ENCODE measurements at regions not wholly inside any gene's neighbourhood (a gene's known extent, or its start where the extent isn't known, plus 50 kb on each side); places are given as distances from the start of the nearest gene placed in this dataset.
"Not testable (repeated sequence)": the region's sequence is repeated elsewhere in the genome, so short reads cannot be mapped to it uniquely, and the experiment has no call there.

DNA sequence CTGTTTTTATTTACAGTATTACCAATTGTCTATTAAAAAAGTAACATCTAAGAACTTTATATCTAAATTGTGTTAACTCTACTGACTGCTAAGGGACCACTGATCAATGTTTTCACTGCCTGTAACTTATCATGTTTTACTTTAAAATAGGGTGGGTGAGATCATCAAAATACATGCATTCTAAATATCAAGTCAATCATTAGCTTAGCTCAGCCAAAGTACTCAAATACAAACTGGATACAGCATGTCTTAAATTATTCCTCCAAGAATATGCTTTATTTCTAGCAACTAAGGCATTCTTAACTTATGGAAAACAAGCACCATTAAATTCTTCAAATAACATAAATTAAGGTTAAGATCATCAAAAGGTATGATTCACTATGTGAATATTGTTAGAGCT lies 638.7 kb upstream of the RGS18 start:
- H3K4me3 ChIP-seq (ENCODE audit: severe bottlenecking): no peak overlapping the region
- H3K36me3 ChIP-seq (ENCODE audit: low read depth): no peaks in the 10 kb centered on the region
- ATAC-seq (ENCODE audit: low read depth): no peak
- DNase-seq (ENCODE audit: low spot score): no peak
- no peaks in the 10 kb centered on the region for H3K9me3 ChIP-seq (ENCODE audit: severe bottlenecking)
- peaks cover 17% of the 10 kb centered on the region for H3K27me3 ChIP-seq (ENCODE audit: insufficient read depth, poor library complexity, severe bottlenecking)
- no peaks in the 10 kb centered on the region for H3K4me1 ChIP-seq (ENCODE audit: insufficient read depth, poor library complexity, severe bottlenecking)
- H3K27ac ChIP-seq (ENCODE audit: poor library complexity, severe bottlenecking): no peak overlapping the region
- TF ChIP-seq, protein P1, sequence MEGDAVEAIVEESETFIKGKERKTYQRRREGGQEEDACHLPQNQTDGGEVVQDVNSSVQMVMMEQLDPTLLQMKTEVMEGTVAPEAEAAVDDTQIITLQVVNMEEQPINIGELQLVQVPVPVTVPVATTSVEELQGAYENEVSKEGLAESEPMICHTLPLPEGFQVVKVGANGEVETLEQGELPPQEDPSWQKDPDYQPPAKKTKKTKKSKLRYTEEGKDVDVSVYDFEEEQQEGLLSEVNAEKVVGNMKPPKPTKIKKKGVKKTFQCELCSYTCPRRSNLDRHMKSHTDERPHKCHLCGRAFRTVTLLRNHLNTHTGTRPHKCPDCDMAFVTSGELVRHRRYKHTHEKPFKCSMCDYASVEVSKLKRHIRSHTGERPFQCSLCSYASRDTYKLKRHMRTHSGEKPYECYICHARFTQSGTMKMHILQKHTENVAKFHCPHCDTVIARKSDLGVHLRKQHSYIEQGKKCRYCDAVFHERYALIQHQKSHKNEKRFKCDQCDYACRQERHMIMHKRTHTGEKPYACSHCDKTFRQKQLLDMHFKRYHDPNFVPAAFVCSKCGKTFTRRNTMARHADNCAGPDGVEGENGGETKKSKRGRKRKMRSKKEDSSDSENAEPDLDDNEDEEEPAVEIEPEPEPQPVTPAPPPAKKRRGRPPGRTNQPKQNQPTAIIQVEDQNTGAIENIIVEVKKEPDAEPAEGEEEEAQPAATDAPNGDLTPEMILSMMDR (IDR thresholded peaks at IDR 0.05; ENCODE audit: poor library complexity, severe bottlenecking): no peak

DNA sequence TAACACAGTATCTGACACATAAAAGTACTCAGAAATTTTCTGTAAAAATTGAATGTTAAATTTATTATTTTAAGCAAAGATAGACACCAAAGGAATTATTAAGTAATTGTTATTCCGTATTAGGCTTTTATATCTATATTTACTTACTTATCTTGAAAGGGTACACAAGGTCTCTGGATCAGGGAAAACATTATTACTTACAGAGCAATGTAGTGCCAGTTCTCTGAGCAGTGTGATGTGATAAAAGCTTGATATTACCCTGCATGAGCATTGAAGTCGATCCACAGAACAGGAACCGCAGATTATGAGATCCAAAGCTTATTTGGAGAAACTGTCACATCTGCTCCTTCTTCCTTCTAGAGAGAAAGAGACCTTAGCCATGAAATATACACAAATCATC lies 637.9 kb upstream of the RGS18 start:
- no peak for DNase-seq (ENCODE audit: low spot score)
- no peak for ATAC-seq (ENCODE audit: low read depth)
- Histone ChIP-seq H3K27ac (ENCODE audit: poor library complexity, severe bottlenecking) (no peak overlapping the region), H3K36me3 (ENCODE audit: low read depth) (no peaks in the 10 kb centered on the region), H3K9me3 (ENCODE audit: severe bottlenecking) (no peaks in the 10 kb centered on the region), H3K4me3 (ENCODE audit: severe bottlenecking) (no peak overlapping the region), H3K4me1 (ENCODE audit: insufficient read depth, poor library complexity, severe bottlenecking) (no peaks in the 10 kb centered on the region), H3K27me3 (ENCODE audit: insufficient read depth, poor library complexity, severe bottlenecking) (peaks cover 17% of the 10 kb centered on the region)
- TF ChIP-seq, protein P1 (IDR thresholded peaks at IDR 0.05; ENCODE audit: poor library complexity, severe bottlenecking): no peak

DNA sequence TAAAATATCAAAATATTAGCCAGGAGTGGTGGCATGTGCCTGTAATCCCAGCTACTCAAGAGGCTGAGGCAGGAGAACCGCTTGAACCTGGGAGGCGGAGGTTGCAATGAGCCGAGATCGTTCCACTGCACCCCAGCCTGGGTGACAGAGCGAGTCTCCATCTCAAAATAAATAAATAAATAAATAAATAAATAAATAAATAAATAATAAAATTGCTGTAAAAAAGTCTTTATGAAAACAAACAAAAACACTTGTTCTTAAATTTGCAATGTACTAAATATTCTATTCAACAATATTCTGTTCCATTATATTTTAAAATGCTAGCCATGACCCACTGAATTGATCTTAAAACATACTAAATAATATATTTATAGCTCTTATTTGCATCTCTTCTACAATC lies 632.3 kb upstream of the RGS18 start:
- H3K27me3 ChIP-seq (ENCODE audit: insufficient read depth, poor library complexity, severe bottlenecking): peaks cover 14% of the 10 kb centered on the region
- H3K27ac ChIP-seq (ENCODE audit: poor library complexity, severe bottlenecking); ATAC-seq (ENCODE audit: low read depth): not testable (repeated sequence)

DNA sequence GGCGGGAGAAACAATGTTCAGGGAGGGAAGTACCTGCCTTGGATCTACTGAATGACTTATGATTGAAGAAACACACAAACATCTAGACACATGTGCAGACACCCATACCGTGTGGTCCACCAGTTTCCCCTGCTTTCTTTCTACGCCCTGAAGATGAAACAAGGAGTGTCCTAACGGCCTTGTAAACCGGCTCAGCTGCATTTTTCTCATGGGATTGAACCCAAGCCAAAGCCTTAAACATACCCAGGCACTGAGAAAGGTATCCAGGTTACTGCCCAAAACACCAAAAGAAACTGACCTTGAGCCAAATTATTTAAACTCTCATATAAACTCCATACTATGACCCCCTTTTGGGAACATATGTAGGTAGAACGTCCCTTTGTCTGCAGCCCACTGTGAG lies 630.0 kb upstream of the RGS18 start:
- Histone ChIP-seq H3K27ac (ENCODE audit: poor library complexity, severe bottlenecking) (no peak overlapping the region), H3K4me1 (ENCODE audit: insufficient read depth, poor library complexity, severe bottlenecking) (no peaks in the 10 kb centered on the region), H3K27me3 (ENCODE audit: insufficient read depth, poor library complexity, severe bottlenecking) (peaks cover under 1% of the 10 kb centered on the region), H3K4me3 (ENCODE audit: severe bottlenecking) (no peak overlapping the region), H3K36me3 (ENCODE audit: low read depth) (no peaks in the 10 kb centered on the region), H3K9me3 (ENCODE audit: severe bottlenecking) (no peaks in the 10 kb centered on the region)
- TF ChIP-seq, protein P1 (IDR thresholded peaks at IDR 0.05; ENCODE audit: poor library complexity, severe bottlenecking): no peak
- DNase-seq (ENCODE audit: low spot score): no peak
- no peak; the same call in 2 of the 3 replicates for ATAC-seq (ENCODE audit: low read depth)

More for the DNA sequence above, 632.3 kb upstream of the RGS18 start:
- H3K9me3 ChIP-seq (ENCODE audit: severe bottlenecking); H3K4me1 ChIP-seq (ENCODE audit: insufficient read depth, poor library complexity, severe bottlenecking); H3K36me3 ChIP-seq (ENCODE audit: low read depth); H3K4me3 ChIP-seq (ENCODE audit: severe bottlenecking); DNase-seq (ENCODE audit: low spot score): not testable (repeated sequence)

DNA sequence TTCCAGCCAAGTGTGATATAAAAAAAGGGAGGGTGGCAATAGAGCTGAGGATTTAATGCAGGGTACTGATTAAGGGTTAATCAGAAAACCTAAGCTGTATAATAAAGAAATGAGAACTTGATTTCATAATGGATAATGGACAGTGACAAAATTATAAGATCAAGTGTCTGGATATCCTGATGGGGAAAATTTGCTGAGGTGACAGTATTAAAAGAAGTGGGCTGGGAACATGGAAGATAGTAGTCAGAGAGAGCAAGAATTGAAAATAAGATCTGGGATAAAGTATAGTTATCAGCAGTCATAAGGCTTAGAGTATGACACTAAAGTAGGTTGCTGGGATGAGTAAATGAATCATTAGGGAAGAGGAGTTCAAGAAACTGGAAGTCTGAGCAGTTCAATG lies 627.3 kb upstream of the RGS18 start:
- H3K9me3 ChIP-seq (ENCODE audit: severe bottlenecking): no peaks in the 10 kb centered on the region
- H3K36me3 ChIP-seq (ENCODE audit: low read depth): no peaks in the 10 kb centered on the region
- H3K4me3 ChIP-seq (ENCODE audit: severe bottlenecking): no peak overlapping the region
- no peaks in the 10 kb centered on the region for H3K27me3 ChIP-seq (ENCODE audit: insufficient read depth, poor library complexity, severe bottlenecking)
- ATAC-seq (ENCODE audit: low read depth) (no peak), DNase-seq (ENCODE audit: low spot score) (no peak)
- H3K4me1 ChIP-seq (ENCODE audit: insufficient read depth, poor library complexity, severe bottlenecking): no peaks in the 10 kb centered on the region
- TF ChIP-seq, protein P1 (IDR thresholded peaks at IDR 0.05; ENCODE audit: poor library complexity, severe bottlenecking): no peak
- no peak overlapping the region for H3K27ac ChIP-seq (ENCODE audit: poor library complexity, severe bottlenecking)
